ENCODE measurements at regions not wholly inside any gene's neighbourhood (a gene's known extent, or its start where the extent isn't known, plus 50 kb on each side); places are given as distances from the start of the nearest gene placed in this dataset.
A peak's percentile ranks its signal among the peaks of the same experiment; 100 is the strongest.

DNA sequence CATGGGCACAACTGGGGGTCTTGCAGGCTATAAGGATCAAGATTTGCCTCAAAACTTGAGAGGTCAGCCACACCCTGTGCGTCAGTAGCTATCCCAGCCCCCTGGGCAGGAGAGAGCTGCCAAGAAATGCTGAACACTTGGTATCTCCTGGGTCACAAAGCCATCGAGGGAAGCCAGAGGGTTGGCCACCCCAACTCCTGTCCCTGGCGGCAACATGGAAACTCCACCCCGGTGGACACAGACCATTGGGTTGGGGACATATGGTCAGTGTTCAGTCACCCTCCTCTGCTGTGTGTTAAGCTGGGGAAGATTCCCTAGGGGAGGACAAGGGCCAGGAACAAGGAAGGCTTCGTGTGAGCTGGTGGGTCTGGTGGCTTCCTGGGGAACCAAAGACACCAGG, 140.6 kb downstream of the C5orf15 start:
- no peak for DNase-seq

DNA sequence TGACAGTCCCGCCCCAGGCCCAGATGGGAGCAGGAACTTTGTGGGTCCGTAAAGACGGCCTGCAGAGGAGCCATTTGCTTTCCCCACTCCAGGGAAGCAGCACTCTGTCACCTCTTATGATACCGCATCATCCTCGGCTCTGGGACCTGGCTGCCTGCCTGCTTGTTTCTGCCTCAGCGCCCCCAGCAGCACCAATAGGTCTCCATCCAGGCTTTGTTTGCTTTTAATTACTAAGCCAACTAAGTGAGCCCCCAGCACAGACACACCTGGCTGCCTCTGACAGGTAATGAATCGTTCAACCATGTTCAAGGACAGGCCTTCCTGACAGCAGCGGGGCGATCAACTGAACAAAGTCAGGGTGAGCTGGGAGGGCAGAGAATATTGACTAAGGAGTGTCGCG, 141.4 kb downstream of the C5orf15 start:
- DNase-seq, result no peak

DNA sequence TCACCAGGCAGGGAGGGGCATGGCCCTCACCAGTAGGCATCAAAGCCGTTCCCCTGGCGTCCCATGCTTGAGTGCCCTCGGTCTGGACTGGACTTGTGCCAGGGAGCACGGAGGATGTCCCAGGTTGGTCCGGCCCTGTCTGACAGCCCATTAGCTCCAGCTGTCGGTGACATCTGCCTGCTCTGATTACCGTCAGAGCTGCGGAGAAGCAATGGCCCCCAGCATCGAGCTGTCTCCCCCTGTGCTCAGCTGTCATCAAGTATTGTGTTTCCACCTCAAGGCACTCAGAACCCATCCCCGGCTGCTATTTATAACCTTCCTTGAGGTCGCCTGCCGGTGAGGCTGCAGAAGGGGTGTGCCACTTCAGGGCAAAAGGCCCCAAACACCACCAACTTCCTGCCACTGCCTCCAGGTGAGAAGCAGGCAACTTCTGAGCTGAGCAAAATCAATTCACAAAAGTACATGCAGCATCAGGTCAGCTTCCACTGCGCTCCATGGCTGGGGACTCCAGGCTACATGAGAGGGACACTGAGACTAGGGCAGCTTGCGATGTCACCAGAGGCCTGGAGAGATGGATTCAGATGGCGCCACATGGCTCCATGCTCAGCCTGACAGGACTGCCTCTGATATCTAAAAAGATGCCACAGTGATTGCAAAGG, 142.7 kb downstream of the C5orf15 start:
- DNase-seq, result peak; percentile 41 to 45

DNA sequence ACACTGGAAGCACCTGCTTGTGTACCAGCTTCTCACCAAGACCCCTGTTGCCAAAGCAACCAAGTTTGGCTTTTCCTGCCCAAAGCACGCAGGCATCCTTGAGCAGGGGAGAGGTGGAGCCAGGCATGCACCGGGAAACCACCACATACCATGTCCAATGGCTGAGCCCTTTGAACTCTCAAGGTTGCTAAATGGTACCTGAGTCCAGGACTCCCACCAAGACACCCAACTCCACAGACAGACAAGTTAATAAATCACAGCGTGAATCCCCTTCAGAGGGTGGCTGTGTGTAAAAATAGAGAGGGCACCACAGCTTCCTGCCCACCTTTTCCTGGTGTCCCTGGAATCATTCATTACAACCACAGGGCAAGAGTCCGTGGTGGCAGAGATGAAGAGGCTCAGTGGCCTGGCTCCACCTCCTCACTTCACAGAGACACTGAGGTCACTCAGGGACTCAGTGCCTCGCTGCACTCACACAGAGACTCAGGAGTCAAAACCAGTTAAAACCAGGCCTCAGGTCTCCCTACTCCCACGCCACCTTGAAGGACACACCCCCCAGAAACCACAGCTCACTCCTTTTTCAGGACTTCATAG, 143.7 kb downstream of the C5orf15 start:
- no peak for DNase-seq

DNA sequence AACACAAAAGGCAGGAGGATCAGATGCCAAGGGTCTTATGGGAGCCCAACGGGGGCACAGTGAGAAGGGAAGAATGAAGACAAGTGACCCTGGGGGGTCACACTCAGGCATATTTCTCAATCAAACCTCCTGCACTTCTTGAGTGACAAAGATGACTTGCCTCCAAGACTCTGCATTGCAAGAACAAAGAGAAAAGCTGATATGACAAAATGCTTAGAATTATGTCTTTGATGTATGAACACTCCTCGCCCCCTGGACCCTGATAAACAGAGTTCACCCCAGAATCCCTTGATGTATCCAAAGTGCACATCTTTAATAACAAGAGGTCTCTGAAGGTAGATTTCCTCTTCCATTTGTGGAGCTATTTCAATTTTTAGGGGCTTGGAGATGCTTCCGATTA, 146.5 kb downstream of the C5orf15 start:
- no peak for DNase-seq

DNA sequence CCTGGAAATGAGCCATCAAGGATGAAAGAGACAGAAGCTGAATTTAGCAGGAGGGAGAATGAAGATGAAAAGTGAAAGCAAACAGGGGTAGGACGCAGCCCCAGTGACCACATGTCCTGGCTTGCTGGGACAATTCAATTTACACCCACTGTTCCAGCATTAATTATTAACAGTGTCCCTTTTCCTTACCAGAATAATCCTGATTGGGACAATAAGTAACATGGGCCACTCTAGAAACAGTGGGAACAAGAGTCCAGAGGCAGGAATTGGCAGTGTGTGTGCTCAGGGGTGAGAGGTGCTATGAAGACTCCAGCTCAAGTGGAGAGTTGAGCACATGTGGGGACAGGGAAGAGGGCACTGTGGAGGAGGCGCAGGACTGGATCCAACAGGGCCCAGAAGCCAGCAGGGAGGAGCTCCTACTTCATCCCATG, 147.1 kb downstream of the C5orf15 start:
- no peak for DNase-seq

DNA sequence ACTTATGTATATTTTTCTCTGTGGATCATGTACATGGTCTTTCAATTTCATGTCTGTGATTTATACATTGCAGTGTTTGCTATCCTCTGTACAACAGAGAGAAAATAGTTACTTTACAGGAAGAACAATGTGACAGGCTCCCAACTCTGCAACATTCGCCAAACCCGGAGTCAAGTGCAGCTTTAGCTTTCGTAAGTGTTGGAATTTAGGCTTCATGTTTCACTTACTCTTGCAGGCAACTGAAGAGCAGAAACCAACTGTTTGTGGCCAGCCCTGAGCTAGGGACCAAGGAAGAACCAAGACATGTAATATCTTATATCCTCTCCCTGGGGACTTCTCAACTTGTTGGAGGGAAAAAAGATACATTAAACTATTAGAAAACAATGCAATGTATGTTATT, 147.9 kb downstream of the C5orf15 start:
- DNase-seq, result no peak

DNA sequence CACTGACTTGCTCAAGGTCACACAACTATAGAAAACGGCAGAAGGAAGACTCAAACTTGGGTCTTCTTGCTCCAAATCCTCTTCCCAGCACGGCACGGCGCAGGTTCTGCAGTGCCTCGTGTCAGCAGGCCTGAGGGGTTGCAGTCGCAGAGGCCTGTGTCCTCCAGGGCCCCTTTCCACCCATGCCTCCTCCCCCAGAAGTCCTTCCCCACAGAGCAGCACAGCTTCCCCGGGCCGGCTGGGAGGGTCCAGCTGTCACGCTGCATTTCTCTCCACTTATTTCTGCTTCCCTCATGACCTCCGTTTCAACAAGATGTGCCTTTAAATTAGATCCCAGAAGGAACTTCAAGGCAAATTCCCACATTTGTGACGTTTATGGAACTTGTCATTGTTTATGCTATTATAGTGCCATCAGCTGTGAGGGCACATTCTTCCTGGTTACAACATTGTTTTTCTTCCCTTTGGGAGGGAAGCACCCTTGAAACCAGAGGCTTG, 148.4 kb downstream of the C5orf15 start:
- no peak for DNase-seq

DNA sequence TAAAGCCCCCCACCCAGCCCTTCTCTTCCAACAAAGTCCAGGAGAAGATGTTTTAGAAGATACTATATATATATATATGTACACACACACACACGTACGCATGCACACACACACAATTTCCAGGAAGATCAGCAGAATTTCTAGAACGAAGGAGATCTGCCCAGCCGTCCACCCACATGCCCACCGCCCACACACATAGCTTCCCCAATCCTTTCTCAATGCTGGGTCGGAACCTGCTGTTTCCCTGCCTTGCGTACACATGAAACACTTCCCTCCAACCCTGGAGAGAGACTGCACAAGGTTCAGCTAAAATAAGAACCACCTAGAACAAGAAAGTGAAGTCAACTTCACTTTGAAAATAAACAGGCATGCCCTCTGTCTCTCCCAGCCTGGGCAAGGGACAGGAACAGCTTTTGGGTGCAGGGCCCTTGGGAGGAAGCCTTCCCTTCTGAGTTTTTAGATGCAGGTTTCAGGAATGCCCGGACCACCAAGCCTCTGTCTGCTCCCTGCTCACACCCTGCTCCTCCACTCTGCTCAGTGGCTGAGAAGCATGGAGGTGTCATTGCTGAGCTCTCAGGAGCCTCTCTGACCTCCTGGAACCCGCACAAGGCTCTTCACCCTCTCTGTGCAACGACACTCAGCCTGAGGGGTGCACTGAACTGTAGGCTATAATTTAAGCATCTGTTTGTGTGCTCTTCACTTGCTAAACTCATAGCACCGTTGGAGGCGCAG, 149.4 kb downstream of the C5orf15 start:
- DNase-seq, result no peak

DNA sequence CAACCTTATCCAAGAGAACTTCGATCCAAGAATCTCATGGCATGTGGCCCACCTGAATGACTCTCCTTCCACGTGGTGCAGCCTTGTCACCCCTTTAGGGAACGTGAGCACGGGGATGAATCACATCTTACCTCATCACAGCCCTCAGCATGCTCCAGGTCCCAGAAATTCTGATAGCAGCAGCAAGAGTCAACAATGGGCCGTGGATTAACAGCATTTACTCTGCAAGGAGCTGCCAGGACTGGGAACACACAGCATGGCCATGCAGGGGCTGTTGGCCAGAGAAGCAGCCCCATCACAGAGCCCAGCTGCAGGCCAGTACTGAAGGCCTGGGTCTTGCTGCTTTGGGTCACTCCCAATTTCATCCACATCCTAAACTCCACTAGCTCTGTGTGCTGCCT, 150.4 kb downstream of the C5orf15 start:
- no peak for DNase-seq

DNA sequence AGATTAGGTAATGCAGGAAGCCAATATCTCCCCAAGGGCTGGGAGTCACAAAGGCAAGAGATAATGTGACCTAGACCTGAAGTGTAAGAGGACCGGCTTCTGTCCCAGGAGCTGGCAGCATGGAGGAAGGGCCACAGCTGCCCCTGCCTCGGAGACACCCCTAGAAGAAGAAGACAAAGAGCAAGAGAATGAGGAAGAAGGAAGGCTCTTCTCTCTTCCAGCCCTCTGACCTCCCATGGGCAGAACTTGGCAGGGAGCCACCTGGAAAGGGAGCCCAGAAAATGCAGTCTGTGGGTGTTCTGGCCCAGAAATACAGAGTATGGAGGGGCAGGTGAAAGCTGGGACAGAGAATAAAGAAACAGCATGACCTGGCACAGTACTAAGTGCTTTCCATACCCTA, 151.0 kb downstream of the C5orf15 start:
- DNase-seq, result no peak

DNA sequence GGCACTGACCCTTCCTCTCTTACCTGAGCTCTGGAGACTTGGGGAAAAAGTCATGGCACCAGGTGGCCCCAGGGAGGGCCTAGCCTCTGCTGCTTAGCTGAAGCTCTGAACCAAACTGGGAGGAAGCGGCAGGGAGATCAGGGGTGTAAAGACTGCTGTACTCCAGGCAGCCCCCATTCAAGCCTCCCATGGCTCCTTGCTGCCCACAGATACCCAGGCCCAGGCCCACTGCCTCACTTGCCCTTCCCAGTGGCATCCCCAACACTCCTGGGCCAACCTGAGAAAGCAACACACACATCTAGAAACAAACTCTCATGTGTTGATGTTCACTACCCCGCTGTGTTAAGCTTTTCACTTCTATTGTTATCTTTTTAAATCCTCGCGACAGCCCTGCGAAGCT, 151.6 kb downstream of the C5orf15 start:
- DNase-seq, result no peak

DNA sequence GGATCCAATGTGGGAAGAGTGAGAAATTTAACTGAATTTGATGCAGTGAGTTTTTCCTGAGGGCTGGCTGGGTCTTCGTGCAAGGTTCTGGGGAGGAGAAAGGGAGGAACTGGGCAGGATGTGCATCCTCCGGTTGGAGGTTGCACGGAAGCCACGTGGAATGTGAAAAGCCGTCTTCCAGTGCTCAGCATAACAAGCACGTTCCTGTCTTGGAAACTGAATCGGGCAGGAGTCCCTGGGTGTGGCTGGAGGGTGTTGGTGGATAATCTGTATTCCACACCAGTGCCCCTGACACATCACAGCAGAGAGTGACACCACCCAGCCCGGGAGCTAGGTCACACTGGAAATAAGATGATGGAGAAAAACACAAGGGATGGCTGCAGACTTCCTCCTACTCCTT, 154.3 kb downstream of the C5orf15 start:
- no peak for DNase-seq

DNA sequence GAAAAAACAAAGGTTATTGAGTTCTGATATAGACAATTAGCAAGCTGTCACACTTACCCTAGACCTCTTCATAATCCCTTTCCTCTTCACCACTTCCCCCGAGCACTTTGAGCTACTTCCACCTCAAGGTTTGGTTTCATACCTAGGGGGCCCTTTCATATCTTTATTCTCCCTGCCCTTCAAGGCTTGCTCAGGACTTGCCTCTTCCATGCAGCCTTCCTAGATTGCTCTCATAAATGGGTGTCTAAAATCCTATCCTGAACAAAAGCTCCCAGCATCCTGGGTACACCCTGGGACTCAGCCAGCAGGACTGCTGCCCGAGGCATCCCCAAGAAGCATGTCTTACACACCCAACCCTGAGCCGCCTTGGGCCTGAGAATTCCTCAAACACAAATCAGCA, 157.3 kb downstream of the C5orf15 start:
- no peak for DNase-seq

DNA sequence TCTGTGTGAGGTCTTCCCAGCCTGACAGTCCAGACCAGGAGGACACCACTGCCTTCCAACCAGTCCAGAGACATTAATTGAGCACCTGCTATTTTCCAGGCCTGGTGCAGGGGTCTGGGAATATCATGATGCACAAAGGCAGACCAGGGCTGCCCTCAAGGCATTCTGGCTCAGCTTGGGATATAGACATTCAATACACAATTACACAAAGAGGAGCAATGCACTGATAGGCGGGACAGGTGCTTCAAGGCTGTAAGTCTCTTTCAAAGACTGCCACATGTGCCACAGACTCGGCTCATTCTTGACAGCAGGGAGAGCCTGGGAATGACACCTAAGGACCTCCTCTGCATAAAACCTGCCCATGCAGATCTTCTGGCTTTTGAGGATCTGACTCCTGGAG, 158.6 kb downstream of the C5orf15 start:
- no peak for DNase-seq

DNA sequence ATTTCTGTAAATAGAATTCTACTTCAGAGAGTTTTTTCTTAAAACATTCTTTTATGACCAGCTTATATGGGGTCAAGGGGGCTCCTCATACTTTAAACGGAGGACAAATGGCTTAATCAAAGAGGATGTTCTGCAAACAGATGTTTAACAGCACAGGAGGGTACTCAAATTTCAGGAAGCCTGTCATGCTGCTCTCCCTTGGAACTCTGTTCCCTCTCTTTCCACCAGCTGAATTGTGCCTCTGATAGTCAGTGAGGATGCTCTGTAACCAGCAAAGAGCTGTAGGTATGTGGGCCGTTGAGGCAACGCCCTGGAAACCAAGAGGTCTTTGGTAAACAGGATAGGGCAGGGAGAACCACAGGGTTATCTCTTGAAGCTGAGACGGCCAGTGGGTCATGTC, 161.1 kb downstream of the C5orf15 start:
- DNase-seq, result no peak

DNA sequence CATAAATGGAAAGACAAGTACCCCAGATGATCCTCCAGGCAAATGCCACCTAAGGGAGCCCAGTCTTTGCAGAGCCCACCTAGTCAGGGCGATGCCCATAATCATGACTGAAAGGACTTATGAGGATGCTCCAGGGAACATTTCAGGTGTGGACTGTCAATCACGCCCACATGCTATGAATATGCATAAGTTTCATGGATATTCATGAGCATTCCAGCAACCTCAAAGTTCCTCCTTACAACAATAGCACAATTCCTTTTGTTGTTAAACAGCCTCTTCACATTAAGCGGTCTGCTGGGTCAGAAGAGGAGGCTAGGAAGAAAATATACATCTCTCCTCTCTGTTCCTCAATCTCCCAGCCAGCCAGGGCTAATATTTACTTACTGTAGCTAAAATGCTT, 161.6 kb downstream of the C5orf15 start:
- no peak for DNase-seq

DNA sequence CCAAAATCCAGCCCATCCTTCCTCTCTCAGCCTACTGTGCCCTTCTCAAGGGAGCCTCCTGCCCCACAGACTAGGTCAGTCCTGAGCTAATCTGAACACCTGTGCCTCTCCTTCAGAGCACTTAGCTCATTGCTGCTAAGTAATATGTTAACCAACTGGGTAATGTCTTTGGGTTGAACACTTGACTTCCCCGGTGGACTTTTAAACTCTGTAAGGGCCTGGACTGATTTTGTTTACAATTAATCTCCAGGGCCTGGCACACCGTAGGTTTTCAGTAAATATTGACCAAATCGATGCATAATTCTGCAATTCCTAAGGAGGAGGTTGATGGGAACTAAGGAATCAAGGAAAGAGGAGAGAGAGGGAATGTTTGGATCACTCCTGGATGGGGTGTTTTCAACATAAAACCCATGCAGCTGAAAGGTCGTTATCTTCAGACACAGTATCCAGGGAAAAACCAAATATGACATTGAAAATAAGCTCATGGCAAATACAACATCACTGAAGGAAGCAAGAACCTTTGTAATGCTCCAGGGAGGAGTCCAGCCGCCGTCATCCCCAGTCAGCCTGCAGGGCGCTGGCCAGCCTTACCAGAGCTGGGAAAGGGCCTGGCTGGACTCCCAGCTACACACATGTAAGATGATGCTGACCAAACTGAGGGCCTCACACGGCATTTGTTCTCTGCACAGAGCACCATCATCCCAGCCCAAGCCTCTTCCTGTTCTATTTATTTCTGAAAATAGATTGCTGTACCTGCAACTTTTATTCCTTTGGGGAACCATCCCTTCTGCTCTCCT, 166.3 kb downstream of the C5orf15 start:
- DNase-seq, result no peak

DNA sequence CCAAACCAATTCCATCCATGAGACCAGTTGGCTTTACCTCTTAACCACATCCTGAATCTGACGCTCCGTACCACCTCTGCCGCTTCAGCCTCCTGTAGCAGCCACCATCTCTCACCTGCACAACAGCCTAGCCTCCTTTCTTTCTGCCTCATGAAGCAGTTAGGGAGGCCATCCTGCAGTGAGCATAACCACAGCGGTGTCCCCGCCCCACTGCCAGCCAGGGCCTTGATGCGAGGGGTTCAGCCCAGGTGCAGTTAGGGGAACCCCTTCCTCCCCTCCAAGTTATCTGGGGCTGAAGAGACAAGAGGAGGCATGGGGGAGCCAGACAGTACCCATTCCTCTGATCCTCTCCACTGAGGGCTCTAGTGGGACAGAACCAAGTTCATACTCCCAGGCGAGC, 167.0 kb downstream of the C5orf15 start:
- no peak for DNase-seq

DNA sequence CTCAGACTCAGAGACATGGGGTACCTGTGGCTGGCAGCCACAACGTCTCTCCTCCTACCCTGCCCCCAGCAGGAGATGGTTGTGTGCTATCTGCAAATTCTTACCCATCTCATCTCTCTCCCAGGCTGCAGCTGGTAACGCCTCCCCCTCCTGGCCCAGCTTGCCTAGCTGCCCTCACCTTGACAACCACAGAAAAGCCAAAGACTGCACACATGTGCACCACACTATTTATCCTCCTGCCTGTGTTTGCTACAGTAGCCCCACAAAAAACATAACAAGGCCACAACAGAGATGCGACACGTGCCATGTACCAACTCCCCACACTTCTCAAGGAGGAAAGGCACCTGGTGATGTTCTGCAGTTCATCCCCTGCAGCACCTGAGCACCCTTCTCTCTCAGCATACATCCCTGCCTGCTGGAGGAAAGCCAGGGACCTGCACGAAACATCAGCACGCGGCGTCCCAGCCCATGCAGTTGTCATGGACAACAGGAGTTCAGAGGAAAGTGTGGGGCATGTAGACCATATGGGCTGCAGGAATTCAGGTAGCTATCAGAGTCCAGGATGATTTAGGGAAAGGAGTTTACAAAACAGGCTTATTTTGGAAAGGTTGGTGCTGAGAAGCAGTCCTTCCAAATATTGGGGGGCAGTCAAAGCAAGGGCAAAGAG, 168.7 kb downstream of the C5orf15 start:
- DNase-seq, result no peak

DNA sequence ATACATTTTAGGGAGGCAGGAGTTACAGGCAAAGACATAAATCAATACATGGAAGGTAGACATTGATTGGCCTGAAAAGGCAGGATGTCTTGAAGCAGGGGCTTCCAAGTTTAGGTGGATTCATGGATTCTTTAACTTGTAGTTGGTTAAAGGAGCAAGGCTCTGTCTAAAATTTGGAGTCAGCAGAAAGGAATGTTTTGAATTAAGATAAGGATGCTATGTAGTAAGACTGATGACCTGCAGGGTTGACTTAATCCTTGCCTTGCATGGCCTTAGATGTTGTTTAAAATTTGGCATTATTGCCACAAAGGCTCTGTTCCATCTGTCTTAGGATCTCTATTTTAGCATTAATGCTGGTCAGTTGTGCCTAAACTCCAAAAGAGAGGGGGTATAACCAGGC, 171.3 kb downstream of the C5orf15 start:
- no peak for DNase-seq

DNA sequence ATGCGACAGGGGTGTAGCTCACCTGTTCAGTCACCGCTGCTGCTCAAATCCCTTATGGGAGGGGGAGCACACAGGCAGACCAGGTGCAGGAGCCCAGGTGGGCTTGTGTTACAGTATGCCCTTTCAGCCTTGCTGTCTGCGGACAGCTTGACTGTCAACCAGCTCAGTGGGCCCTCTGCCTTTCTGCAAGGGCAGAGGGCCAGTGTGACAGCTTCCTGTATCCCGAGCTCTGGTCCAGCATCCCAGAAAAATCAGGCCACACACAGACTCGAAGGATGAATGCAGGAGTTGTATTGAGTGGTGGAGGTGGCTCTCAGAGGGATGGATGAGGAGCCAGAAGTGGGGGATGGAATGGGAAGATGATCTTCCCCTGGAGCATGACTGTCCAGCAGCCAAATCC, 172.2 kb downstream of the C5orf15 start:
- no peak for DNase-seq
